ENCODE measurements at regions not wholly inside any gene's neighbourhood (a gene's known extent, or its start where the extent isn't known, plus 50 kb on each side); places are given as distances from the start of the nearest gene placed in this dataset.

DNA sequence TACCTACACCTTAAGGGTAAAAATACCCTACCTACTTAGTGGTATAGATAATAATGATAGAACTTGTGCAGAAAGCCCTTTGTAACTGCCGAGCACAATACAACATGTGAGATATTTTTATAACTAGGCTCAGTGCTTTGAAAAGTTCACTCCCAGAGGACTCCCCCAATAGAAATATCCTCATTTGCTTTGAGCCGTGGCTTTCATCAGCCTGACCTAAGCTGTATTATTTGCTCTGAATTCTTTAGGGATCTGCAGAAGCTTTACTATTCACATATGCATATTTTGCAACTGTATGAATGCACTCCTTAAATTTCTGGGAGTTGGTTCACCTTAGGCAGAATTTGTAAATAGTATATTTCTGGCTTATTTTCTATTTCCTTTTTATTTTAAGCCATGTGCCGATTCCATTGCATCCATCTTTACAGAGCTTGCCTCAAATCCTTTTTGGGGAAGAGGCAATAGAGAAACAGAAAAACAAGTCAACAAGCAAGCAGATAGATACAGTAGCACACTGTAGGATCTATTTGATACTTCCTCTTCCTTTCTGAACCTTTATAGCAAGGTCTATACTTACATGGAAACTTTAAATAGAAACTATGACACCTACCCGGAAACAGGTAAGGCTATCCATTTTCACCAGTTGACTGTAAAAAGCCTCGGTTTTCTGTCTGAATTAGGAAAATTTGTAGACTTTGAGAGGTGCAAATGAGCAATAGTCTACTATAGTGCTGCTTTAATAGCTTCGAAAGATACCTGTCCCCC is 242.5 kb upstream of the VCX3A start:
- no peaks in the 10 kb centered on the region for H3K36me3 ChIP-seq
- no peaks in the 10 kb centered on the region for H3K4me1 ChIP-seq
- no peak overlapping the region for H3K27ac ChIP-seq
- H3K27me3 ChIP-seq: no peaks in the 10 kb centered on the region
- H3K4me3 ChIP-seq: no peak overlapping the region
- no peak for DNase-seq
- H3K9me3 ChIP-seq: no peaks in the 10 kb centered on the region
- in situ Hi-C loops (cut with MboI; ENCODE audit: low pct_ligation_motif_present in 1 of 4, low pct_unique_long_range_greater_than_20kb in 1 of 4, low sequenced_read_pairs in 3 of 4) (no loop called here), intact Hi-C loops (cut with DNase I; ENCODE audit: low total_unique reads) (no loop called here)
- WGBS, 2 donors (ENCODE audit: low coverage in 1 of 2): 76 to 94% methylated on average over 2 to 6 of the region's 6 CpGs
- TF ChIP-seq, protein P1, sequence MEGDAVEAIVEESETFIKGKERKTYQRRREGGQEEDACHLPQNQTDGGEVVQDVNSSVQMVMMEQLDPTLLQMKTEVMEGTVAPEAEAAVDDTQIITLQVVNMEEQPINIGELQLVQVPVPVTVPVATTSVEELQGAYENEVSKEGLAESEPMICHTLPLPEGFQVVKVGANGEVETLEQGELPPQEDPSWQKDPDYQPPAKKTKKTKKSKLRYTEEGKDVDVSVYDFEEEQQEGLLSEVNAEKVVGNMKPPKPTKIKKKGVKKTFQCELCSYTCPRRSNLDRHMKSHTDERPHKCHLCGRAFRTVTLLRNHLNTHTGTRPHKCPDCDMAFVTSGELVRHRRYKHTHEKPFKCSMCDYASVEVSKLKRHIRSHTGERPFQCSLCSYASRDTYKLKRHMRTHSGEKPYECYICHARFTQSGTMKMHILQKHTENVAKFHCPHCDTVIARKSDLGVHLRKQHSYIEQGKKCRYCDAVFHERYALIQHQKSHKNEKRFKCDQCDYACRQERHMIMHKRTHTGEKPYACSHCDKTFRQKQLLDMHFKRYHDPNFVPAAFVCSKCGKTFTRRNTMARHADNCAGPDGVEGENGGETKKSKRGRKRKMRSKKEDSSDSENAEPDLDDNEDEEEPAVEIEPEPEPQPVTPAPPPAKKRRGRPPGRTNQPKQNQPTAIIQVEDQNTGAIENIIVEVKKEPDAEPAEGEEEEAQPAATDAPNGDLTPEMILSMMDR (IDR thresholded peaks at IDR 0.05): no peak
- TF ChIP-seq EP300 (IDR thresholded peaks at IDR 0.05; ENCODE audit: low read depth) (no peak), POLR2AphosphoS5 (IDR thresholded peaks at IDR 0.05) (no peak), POLR2A (IDR thresholded peaks at IDR 0.05) (no peak)

DNA sequence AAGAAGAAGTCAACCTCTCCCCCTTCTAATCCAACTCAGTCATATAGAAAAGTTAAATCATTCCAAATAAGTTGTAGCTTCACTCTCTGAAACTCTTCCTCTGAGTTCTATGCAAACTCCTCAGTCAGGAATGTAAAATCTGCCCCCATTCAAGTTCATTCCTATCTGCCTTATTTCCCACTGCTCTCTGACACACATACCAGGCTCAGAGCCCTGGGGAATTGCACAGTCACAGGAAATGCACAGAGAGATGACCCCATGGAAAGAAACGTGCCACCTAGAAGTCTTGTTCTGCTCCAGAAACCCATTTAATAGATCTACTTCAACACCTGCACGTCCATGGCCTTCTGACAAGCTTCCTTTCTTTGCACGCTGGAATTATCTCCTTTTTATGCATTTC is 236.0 kb upstream of the VCX3A start:
- Histone ChIP-seq H3K27ac (no peak overlapping the region), H3K9me3 (no peaks in the 10 kb centered on the region), H3K36me3 (no peaks in the 10 kb centered on the region), H3K4me1 (no peaks in the 10 kb centered on the region), H3K27me3 (no peaks in the 10 kb centered on the region), H3K4me3 (no peak overlapping the region)
- DNase-seq: no peak
- in situ Hi-C loops (cut with MboI; ENCODE audit: low pct_ligation_motif_present in 1 of 4, low pct_unique_long_range_greater_than_20kb in 1 of 4, low sequenced_read_pairs in 3 of 4): no loop called here
- intact Hi-C loops (cut with DNase I; ENCODE audit: low total_unique reads): no loop called here
- WGBS, 2 donors (ENCODE audit: low coverage in 1 of 2): 76% methylated on average over 3 of the region's 3 CpGs; no CpG with 5 or more reads in 1 of the 2 donors
- TF ChIP-seq POLR2AphosphoS5 (IDR thresholded peaks at IDR 0.05): no peak
- TF ChIP-seq, protein P1 (IDR thresholded peaks at IDR 0.05): no peak
- no peak for TF ChIP-seq POLR2A (IDR thresholded peaks at IDR 0.05)
- TF ChIP-seq EP300 (IDR thresholded peaks at IDR 0.05; ENCODE audit: low read depth): no peak

DNA sequence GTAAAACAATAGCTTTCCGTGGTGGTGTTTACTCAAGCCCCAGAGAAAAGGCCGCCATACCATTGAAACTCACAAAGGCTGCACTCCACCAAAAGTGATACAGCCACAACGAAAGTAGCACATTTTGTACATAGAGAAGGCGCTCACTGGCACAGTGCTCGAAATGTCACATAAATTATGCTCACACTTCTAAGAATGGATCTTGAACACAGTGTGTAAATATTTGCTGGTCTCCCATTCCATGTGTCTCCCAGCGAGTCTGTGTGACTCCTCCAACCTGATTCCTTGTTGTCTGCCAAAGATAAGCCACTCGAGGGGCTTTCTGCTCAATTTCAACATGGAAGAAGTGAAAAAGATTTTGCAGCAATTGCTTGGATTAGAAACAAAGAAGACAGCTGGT is 234.0 kb upstream of the VCX3A start:
- Histone ChIP-seq H3K9me3 (no peaks in the 10 kb centered on the region), H3K4me1 (no peaks in the 10 kb centered on the region), H3K27ac (no peak overlapping the region), H3K36me3 (no peaks in the 10 kb centered on the region), H3K4me3 (no peak overlapping the region), H3K27me3 (no peaks in the 10 kb centered on the region)
- WGBS, 2 donors (ENCODE audit: low coverage in 1 of 2): 61 to 72% methylated on average over 5 to 7 of the region's 7 CpGs
- intact Hi-C loops (cut with DNase I; ENCODE audit: low total_unique reads): no loop called here
- TF ChIP-seq, protein P1 (IDR thresholded peaks at IDR 0.05): no peak
- TF ChIP-seq EP300 (IDR thresholded peaks at IDR 0.05; ENCODE audit: low read depth) (no peak), POLR2AphosphoS5 (IDR thresholded peaks at IDR 0.05) (no peak), POLR2A (IDR thresholded peaks at IDR 0.05) (no peak)
- DNase-seq: no peak
- in situ Hi-C loops (cut with MboI; ENCODE audit: low pct_ligation_motif_present in 1 of 4, low pct_unique_long_range_greater_than_20kb in 1 of 4, low sequenced_read_pairs in 3 of 4): no loop called here

DNA sequence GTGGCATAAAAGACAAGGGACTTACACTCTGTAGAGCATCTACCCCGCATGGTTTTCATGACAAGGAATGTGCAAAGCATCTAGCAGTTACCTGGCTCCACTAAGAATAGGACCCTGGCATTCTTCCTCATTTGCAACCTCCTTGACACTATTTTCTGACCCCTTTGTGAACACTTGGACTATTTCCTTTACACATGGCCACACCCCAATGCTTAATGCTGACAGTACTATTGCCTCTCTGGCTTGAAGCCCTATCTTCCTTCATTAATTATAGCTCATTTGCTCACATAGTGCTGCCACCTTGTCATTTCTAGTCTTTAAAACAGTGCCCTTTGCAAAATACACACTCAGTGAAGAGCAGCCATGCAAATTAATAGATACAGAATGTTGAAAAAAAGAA is 226.3 kb upstream of the VCX3A start:
- TF ChIP-seq, protein P1 (IDR thresholded peaks at IDR 0.05): no peak
- TF ChIP-seq POLR2A (IDR thresholded peaks at IDR 0.05) (no peak), EP300 (IDR thresholded peaks at IDR 0.05; ENCODE audit: low read depth) (no peak), POLR2AphosphoS5 (IDR thresholded peaks at IDR 0.05) (no peak)
- Histone ChIP-seq H3K36me3 (no peaks in the 10 kb centered on the region), H3K9me3 (no peaks in the 10 kb centered on the region), H3K4me1 (no peaks in the 10 kb centered on the region), H3K27ac (no peak overlapping the region), H3K27me3 (no peaks in the 10 kb centered on the region), H3K4me3 (no peak overlapping the region)
- in situ Hi-C loops (cut with MboI; ENCODE audit: low pct_ligation_motif_present in 1 of 4, low pct_unique_long_range_greater_than_20kb in 1 of 4, low sequenced_read_pairs in 3 of 4): no loop called here
- intact Hi-C loops (cut with DNase I; ENCODE audit: low total_unique reads): no loop called here
- WGBS, 2 donors (ENCODE audit: low coverage in 1 of 2): 86% methylated on average over 1 of the region's 1 CpG; no CpG with 5 or more reads in 1 of the 2 donors
- no peak for DNase-seq

All from transverse colon (tissue), 4 donors.